ENCODE measurements at regions not wholly inside any gene's neighbourhood (a gene's known extent, or its start where the extent isn't known, plus 50 kb on each side); places are given as distances from the start of the nearest gene placed in this dataset.

DNA sequence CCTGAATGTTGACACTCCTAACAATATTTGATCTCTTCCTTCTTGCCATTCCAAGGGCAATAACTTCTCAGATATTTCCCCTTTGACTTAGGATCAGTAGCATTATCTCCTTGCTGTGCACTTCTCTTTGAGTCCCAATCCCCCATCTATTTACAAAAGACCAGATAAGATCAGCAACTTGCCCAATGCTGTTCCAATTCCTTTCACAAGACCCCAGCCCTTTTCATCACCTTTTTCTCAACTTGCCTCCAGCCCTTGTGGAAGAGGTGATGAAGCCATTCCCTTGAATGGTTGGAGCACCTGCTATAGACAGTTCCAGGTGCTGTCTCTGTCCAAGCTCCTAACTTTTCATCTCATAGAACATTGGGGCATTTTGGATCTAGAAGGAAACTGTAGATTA lies 51.1 kb upstream of the ARID5B start:
- TF ChIP-seq, protein P1, sequence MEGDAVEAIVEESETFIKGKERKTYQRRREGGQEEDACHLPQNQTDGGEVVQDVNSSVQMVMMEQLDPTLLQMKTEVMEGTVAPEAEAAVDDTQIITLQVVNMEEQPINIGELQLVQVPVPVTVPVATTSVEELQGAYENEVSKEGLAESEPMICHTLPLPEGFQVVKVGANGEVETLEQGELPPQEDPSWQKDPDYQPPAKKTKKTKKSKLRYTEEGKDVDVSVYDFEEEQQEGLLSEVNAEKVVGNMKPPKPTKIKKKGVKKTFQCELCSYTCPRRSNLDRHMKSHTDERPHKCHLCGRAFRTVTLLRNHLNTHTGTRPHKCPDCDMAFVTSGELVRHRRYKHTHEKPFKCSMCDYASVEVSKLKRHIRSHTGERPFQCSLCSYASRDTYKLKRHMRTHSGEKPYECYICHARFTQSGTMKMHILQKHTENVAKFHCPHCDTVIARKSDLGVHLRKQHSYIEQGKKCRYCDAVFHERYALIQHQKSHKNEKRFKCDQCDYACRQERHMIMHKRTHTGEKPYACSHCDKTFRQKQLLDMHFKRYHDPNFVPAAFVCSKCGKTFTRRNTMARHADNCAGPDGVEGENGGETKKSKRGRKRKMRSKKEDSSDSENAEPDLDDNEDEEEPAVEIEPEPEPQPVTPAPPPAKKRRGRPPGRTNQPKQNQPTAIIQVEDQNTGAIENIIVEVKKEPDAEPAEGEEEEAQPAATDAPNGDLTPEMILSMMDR (conservative IDR thresholded peaks at IDR 0.05; ENCODE audit: low read depth, low read length) = no peak
- TF ChIP-seq RAD21 (IDR thresholded peaks at IDR 0.05; ENCODE audit: low read length) = no peak
- no peak for TF ChIP-seq POLR2A (IDR thresholded peaks at IDR 0.05; ENCODE audit: low read depth, low read length)
- no peak for TF ChIP-seq RCOR1 (IDR thresholded peaks at IDR 0.05; ENCODE audit: insufficient replicate concordance, low read length)
- no peak for TF ChIP-seq USF2 (IDR thresholded peaks at IDR 0.05; ENCODE audit: low read depth, low read length)
- no peak for TF ChIP-seq BHLHE40 (IDR thresholded peaks at IDR 0.05; ENCODE audit: low read depth, low read length)
- no peak for TF ChIP-seq RFX5 (IDR thresholded peaks at IDR 0.05; ENCODE audit: low read depth, low read length)
- TF ChIP-seq FOS (IDR thresholded peaks at IDR 0.05; ENCODE audit: low read depth, low read length) = no peak
- no peak for TF ChIP-seq CEBPB (IDR thresholded peaks at IDR 0.05; ENCODE audit: low read depth, low read length)
- TF ChIP-seq, protein P2, sequence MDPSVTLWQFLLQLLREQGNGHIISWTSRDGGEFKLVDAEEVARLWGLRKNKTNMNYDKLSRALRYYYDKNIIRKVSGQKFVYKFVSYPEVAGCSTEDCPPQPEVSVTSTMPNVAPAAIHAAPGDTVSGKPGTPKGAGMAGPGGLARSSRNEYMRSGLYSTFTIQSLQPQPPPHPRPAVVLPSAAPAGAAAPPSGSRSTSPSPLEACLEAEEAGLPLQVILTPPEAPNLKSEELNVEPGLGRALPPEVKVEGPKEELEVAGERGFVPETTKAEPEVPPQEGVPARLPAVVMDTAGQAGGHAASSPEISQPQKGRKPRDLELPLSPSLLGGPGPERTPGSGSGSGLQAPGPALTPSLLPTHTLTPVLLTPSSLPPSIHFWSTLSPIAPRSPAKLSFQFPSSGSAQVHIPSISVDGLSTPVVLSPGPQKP (IDR thresholded peaks at IDR 0.05; ENCODE audit: borderline replicate concordance, low read depth, low read length) = no peak
- no peak for TF ChIP-seq SMC3 (IDR thresholded peaks at IDR 0.05; ENCODE audit: low read depth, low read length)
- no peak for TF ChIP-seq MXI1 (IDR thresholded peaks at IDR 0.05; ENCODE audit: borderline replicate concordance, low read depth, low read length)
